Fibroblast of lung (primary cell): ENCODE measurements at regions not wholly inside any gene's neighbourhood (a gene's known extent, or its start where the extent isn't known, plus 50 kb on each side); places are given as distances from the start of the nearest gene placed in this dataset.

ENCODE experiments used
- DNase-seq, 2 donors: peaks; one replicate each; pipeline versions ENCODE4 v3.0.0 to v3.0.0-alpha.2; 2010; ENCODE audit warnings: low read depth in 2 of 2
- H2AFZ ChIP-seq: 2 replicates; pipeline ENCODE4 v1.5.1; 2012; ENCODE audit warnings: low read length, control low read depth, inconsistent platforms
- H3K27ac ChIP-seq: 2 replicates; pipeline ENCODE4 v1.5.1; 2011; ENCODE audit warnings: low read length, control low read depth; ENCODE audit not compliant: insufficient read depth
- H3K27me3 ChIP-seq: 2 replicates; pipeline ENCODE4 v1.5.1; 2011; ENCODE audit warnings: mild to moderate bottlenecking, low read length; ENCODE audit not compliant: control insufficient read depth, insufficient read depth
- H3K36me3 ChIP-seq: 2 replicates; pipeline ENCODE4 v1.5.1; 2011; ENCODE audit warnings: low read length; ENCODE audit not compliant: control insufficient read depth, insufficient read depth
- H3K4me1 ChIP-seq: 2 replicates; pipeline ENCODE4 v1.5.1; 2011; ENCODE audit warnings: low read length; ENCODE audit not compliant: control insufficient read depth, insufficient read depth; ENCODE audit errors: extremely low read depth
- H3K4me2 ChIP-seq: 2 replicates; pipeline ENCODE4 v1.5.1; 2011; ENCODE audit warnings: low read length, control low read depth; ENCODE audit not compliant: insufficient read depth; ENCODE audit errors: extremely low read depth
- H3K4me3 ChIP-seq, 4 experiments: fragments of 200-600 bp in 1 of 4; sonication (generic) in 1 of 4; replicated peaks in 1 of 4; 2 replicates each; pipeline ENCODE4 v1.5.1; 2011 to 2016; ENCODE audit warnings: low read length in 4 of 4, low read depth in 3 of 4, mild to moderate bottlenecking in 3 of 4, control low read depth in 2 of 4, inconsistent platforms in 1 of 4, mixed read lengths in 1 of 4; ENCODE audit not compliant: insufficient read depth in 1 of 4; ENCODE audit errors: control extremely low read depth in 1 of 4
- H3K79me2 ChIP-seq: 2 replicates; pipeline ENCODE4 v1.5.1; 2012; ENCODE audit warnings: mild to moderate bottlenecking, low read length, inconsistent platforms; ENCODE audit not compliant: control insufficient read depth, insufficient read depth
- H3K9ac ChIP-seq: 2 replicates; pipeline ENCODE4 v1.5.1; 2011; ENCODE audit warnings: mild to moderate bottlenecking, low read length, control low read depth; ENCODE audit not compliant: insufficient read depth
- H3K9me3 ChIP-seq: 2 replicates; pipeline ENCODE4 v1.5.1; 2012; ENCODE audit warnings: low read depth, low read length; ENCODE audit not compliant: control insufficient read depth, insufficient read depth
- H4K20me1 ChIP-seq: 2 replicates; pipeline ENCODE4 v1.5.1; 2011; ENCODE audit warnings: low read length; ENCODE audit not compliant: control insufficient read depth, insufficient read depth; ENCODE audit errors: extremely low read depth
- CTCF ChIP-seq, 2 donors: IDR thresholded peaks in 1 of 2; conservative IDR thresholded peaks in 1 of 2; 1 replicate in 1 of 2; 2 replicates in 1 of 2; pipeline ENCODE4 v1.5.1; 2011 to 2012; ENCODE audit warnings: low read length in 2 of 2, control low read depth in 1 of 2, inconsistent platforms in 1 of 2, low read depth in 1 of 2, mild to moderate bottlenecking in 1 of 2
- EZH2 ChIP-seq: IDR thresholded peaks from 2 replicates; pipeline ENCODE4 v1.5.1; 2012; ENCODE audit warnings: low read length, control low read depth, mild to moderate bottlenecking; ENCODE audit errors: missing control alignments

- Histone ChIP-seq H3K36me3 (no peaks in the 10 kb centered on the region), H3K4me1 (no peaks in the 10 kb centered on the region), H3K79me2 (no peaks in the 10 kb centered on the region), H3K4me3 (no peak overlapping the region), H3K4me2 (no peak overlapping the region), H3K9me3 (no peaks in the 10 kb centered on the region), H2AFZ (no peak overlapping the region), H3K9ac (no peak overlapping the region), H3K27ac (no peak overlapping the region), H3K27me3 (no peaks in the 10 kb centered on the region), H4K20me1 (no peaks in the 10 kb centered on the region)
- DNase-seq = no peak
- TF ChIP-seq EZH2 = no peak
- no peak for TF ChIP-seq CTCF (conservative IDR thresholded peaks at IDR 0.05 in 1 of 2, IDR thresholded peaks at IDR 0.05 in 1 of 2; ENCODE audit: low read depth in 1 of 2, low read length in 2 of 2)
Measured at GRCh38 chr6:19558934-19559333, 278.2 kb upstream of the ID4 start.

GRCh38 chr6:19562468-19562867, 274.7 kb upstream of the ID4 start:
- no peak overlapping the region for H3K4me3 ChIP-seq
- H2AFZ ChIP-seq = no peak overlapping the region
- DNase-seq = no peak

DNA sequence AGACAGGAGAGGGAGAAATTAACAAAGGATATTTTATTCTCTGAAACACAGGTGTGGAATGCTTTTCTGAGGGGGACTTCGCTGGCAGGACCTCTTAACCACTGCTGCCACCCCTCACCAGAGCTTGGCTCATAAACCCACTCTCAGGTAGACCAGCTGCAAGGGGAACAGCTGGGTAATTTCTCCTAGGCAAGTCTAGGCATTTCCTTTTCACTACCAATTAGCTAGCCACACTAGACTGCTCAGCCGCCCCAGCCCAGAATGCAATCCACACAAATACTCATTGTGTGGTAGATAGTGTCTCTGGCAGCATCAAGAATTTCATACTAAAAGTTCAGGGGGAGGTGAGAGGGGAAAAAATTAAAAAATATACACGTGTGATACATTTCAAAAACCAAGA, 267.6 kb upstream of the ID4 start:
- Histone ChIP-seq H3K4me1 (no peaks in the 10 kb centered on the region), H3K36me3 (no peaks in the 10 kb centered on the region), H3K79me2 (no peaks in the 10 kb centered on the region), H3K9ac (no peak overlapping the region), H3K9me3 (no peaks in the 10 kb centered on the region), H4K20me1 (no peaks in the 10 kb centered on the region), H2AFZ (no peak overlapping the region), H3K27ac (no peak overlapping the region), H3K4me2 (no peak overlapping the region), H3K4me3 (no peak overlapping the region), H3K27me3 (no peaks in the 10 kb centered on the region)
- DNase-seq = no peak
- no peak for TF ChIP-seq EZH2
- no peak for TF ChIP-seq CTCF (conservative IDR thresholded peaks at IDR 0.05 in 1 of 2, IDR thresholded peaks at IDR 0.05 in 1 of 2; ENCODE audit: low read depth in 1 of 2, low read length in 2 of 2)

More at GRCh38 chr6:19562468-19562867, 274.7 kb upstream of the ID4 start:
- no peak overlapping the region for H3K4me2 ChIP-seq
- no peak overlapping the region for H3K27ac ChIP-seq
- H3K9me3 ChIP-seq = no peaks in the 10 kb centered on the region
- H4K20me1 ChIP-seq = no peaks in the 10 kb centered on the region
- no peaks in the 10 kb centered on the region for H3K4me1 ChIP-seq
- H3K27me3 ChIP-seq = no peaks in the 10 kb centered on the region
- no peak overlapping the region for H3K9ac ChIP-seq
- no peaks in the 10 kb centered on the region for H3K79me2 ChIP-seq
- TF ChIP-seq EZH2 (no peak), CTCF (conservative IDR thresholded peaks at IDR 0.05 in 1 of 2, IDR thresholded peaks at IDR 0.05 in 1 of 2; ENCODE audit: low read depth in 1 of 2, low read length in 2 of 2) (no peak)
- H3K36me3 ChIP-seq = no peaks in the 10 kb centered on the region
